ENCODE measurements at regions not wholly inside any gene's neighbourhood (a gene's known extent, or its start where the extent isn't known, plus 50 kb on each side); places are given as distances from the start of the nearest gene placed in this dataset.

GRCh38 chr4:137039370-137039769, 492.9 kb downstream of the PCDH18 start:
- H3K4me3 ChIP-seq (ENCODE audit: low read length): no peak overlapping the region
- TF ChIP-seq, protein P1, sequence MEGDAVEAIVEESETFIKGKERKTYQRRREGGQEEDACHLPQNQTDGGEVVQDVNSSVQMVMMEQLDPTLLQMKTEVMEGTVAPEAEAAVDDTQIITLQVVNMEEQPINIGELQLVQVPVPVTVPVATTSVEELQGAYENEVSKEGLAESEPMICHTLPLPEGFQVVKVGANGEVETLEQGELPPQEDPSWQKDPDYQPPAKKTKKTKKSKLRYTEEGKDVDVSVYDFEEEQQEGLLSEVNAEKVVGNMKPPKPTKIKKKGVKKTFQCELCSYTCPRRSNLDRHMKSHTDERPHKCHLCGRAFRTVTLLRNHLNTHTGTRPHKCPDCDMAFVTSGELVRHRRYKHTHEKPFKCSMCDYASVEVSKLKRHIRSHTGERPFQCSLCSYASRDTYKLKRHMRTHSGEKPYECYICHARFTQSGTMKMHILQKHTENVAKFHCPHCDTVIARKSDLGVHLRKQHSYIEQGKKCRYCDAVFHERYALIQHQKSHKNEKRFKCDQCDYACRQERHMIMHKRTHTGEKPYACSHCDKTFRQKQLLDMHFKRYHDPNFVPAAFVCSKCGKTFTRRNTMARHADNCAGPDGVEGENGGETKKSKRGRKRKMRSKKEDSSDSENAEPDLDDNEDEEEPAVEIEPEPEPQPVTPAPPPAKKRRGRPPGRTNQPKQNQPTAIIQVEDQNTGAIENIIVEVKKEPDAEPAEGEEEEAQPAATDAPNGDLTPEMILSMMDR (conservative IDR thresholded peaks at IDR 0.05; ENCODE audit: low read depth, low read length): no peak
- no peak for DNase-seq (ENCODE audit: low read depth)

- H3K4me3 ChIP-seq (ENCODE audit: low read length): no peak overlapping the region
- TF ChIP-seq, protein P1 (conservative IDR thresholded peaks at IDR 0.05; ENCODE audit: low read depth, low read length): no peak
- peak; percentile 20 for DNase-seq (ENCODE audit: low read depth)
These were observed 500.1 kb downstream of the PCDH18 start for GRCh38 chr4:137032222-137032621.

GRCh38 chr4:137029026-137029425, 503.3 kb downstream of the PCDH18 start:
- H3K4me3 ChIP-seq (ENCODE audit: low read length): no peak overlapping the region
- TF ChIP-seq, protein P1 (conservative IDR thresholded peaks at IDR 0.05; ENCODE audit: low read depth, low read length): no peak
- DNase-seq (ENCODE audit: low read depth): no peak

- DNase-seq (ENCODE audit: low read depth): no peak
- TF ChIP-seq, protein P1 (conservative IDR thresholded peaks at IDR 0.05; ENCODE audit: low read depth, low read length): no peak
- no peak overlapping the region for H3K4me3 ChIP-seq (ENCODE audit: low read length)
These were observed 506.7 kb downstream of the PCDH18 start for GRCh38 chr4:137025484-137026059.

GRCh38 chr4:137015426-137016409, 516.6 kb downstream of the PCDH18 start:
- TF ChIP-seq, protein P1 (conservative IDR thresholded peaks at IDR 0.05; ENCODE audit: low read depth, low read length): no peak
- no peak for DNase-seq (ENCODE audit: low read depth)
- H3K4me3 ChIP-seq (ENCODE audit: low read length): no peak overlapping the region

DNA sequence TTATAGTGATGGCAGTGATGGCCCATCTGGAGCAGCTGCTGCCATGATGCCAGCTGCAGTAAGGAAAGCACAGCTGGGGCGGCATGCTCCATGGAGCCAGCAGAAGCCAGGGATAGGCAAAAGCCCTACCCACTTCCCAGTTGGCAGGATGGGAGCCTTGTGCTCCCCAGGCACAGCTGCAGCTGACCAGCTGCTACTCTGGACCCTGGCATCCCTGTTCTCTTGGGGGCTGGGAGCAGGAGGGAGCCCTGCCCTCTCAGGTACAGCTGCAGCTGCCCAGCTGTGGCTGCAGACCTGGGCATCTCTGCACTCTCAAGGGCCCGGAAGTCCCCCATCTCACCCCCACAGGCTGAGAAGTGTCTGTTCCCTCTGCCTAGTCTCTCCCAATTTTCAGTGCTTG, 531.9 kb downstream of the PCDH18 start:
- TF ChIP-seq, protein P1 (conservative IDR thresholded peaks at IDR 0.05; ENCODE audit: low read depth, low read length): no peak
- no peak overlapping the region for H3K4me3 ChIP-seq (ENCODE audit: low read length)
- DNase-seq (ENCODE audit: low read depth): no peak
